Mesenchymal stem cell (in vitro differentiated cells and primary cell): ENCODE measurements at regions not wholly inside any gene's neighbourhood (a gene's known extent, or its start where the extent isn't known, plus 50 kb on each side); places are given as distances from the start of the nearest gene placed in this dataset.
"Not testable (repeated sequence)": the region's sequence is repeated elsewhere in the genome, so short reads cannot be mapped to it uniquely, and the experiment has no call there.

ENCODE experiments used
- DNase-seq: peaks from one replicate; pipeline ENCODE4 v3.0.0-alpha.2; 2013
- H2AFZ ChIP-seq: one replicate; pipeline ENCODE4 v1.6.1; 2013; ENCODE audit warnings: low read depth, mild to moderate bottlenecking, control low read depth, inconsistent platforms, low read length, moderate library complexity
- H2AK5ac ChIP-seq: 2 replicates; pipeline ENCODE4 v1.6.1; 2013; ENCODE audit warnings: low read length, moderate library complexity, mild to moderate bottlenecking, inconsistent platforms; ENCODE audit not compliant: severe bottlenecking
- H2BK120ac ChIP-seq: one replicate; pipeline ENCODE4 v1.6.1; 2013; ENCODE audit warnings: low read depth, mild to moderate bottlenecking, inconsistent platforms, low read length, moderate library complexity
- H2BK12ac ChIP-seq, 2 experiments: one replicate each; pipeline ENCODE4 v1.6.1; 2013; ENCODE audit warnings: inconsistent platforms in 2 of 2, low read length in 2 of 2, mild to moderate bottlenecking in 2 of 2, moderate library complexity in 2 of 2, control low read depth in 1 of 2
- H2BK15ac ChIP-seq: one replicate; pipeline ENCODE4 v1.6.1; 2013; ENCODE audit warnings: mild to moderate bottlenecking, low read depth, inconsistent platforms; ENCODE audit not compliant: poor library complexity, severe bottlenecking
- H2BK5ac ChIP-seq: 2 replicates; pipeline ENCODE4 v1.6.1; 2013; ENCODE audit warnings: low read depth, mild to moderate bottlenecking, low read length, control low read depth, inconsistent platforms; ENCODE audit not compliant: poor library complexity, severe bottlenecking
- H3K14ac ChIP-seq, 2 experiments: one replicate each; pipeline ENCODE4 v1.6.1; 2013; ENCODE audit warnings: inconsistent platforms in 2 of 2, low read length in 2 of 2, control low read depth in 1 of 2, mild to moderate bottlenecking in 1 of 2, moderate library complexity in 1 of 2
- H3K18ac ChIP-seq, 2 experiments: one replicate each; pipeline ENCODE4 v1.6.1; 2013; ENCODE audit warnings: inconsistent platforms in 2 of 2, low read length in 2 of 2, control low read depth in 1 of 2, low read depth in 1 of 2, mild to moderate bottlenecking in 1 of 2
- H3K23ac ChIP-seq, 2 experiments: one replicate each; pipeline ENCODE4 v1.6.1; 2013; ENCODE audit warnings: inconsistent platforms in 2 of 2, low read length in 2 of 2, mild to moderate bottlenecking in 2 of 2, moderate library complexity in 2 of 2, control low read depth in 1 of 2
- H3K27ac ChIP-seq: 2 replicates; pipeline ENCODE4 v1.5.1; 2013; ENCODE audit warnings: mild to moderate bottlenecking, moderate library complexity, low read length, control low read depth, inconsistent platforms; ENCODE audit not compliant: poor library complexity, severe bottlenecking
- H3K27me3 ChIP-seq, 2 experiments: 2 replicates each; pipeline versions ENCODE4 v1.6.1 to v1.7.0; 2013; ENCODE audit warnings: low read length in 2 of 2, mild to moderate bottlenecking in 2 of 2, moderate library complexity in 2 of 2, control low read depth in 1 of 2, inconsistent platforms in 1 of 2; ENCODE audit not compliant: control insufficient read depth in 1 of 2, insufficient read depth in 1 of 2
- H3K36me3 ChIP-seq, 2 experiments: 2 replicates each; pipeline versions ENCODE4 v1.6.1 to v1.7.0; 2013; ENCODE audit warnings: low read length in 2 of 2, control low read depth in 1 of 2, inconsistent platforms in 1 of 2, low read depth in 1 of 2, mild to moderate bottlenecking in 1 of 2; ENCODE audit not compliant: insufficient read depth in 2 of 2, control insufficient read depth in 1 of 2
- H3K4ac ChIP-seq, 2 experiments: one replicate each; pipeline ENCODE4 v1.6.1; 2013; ENCODE audit warnings: inconsistent platforms in 2 of 2, low read length in 2 of 2, mild to moderate bottlenecking in 2 of 2, moderate library complexity in 2 of 2, control low read depth in 1 of 2, low read depth in 1 of 2
- H3K4me1 ChIP-seq: 2 replicates; pipeline ENCODE4 v1.6.1; 2013; ENCODE audit warnings: low read depth, low read length, control low read depth; ENCODE audit not compliant: control insufficient read depth, insufficient read depth
- H3K4me2 ChIP-seq: 2 replicates; pipeline ENCODE4 v1.6.1; 2013; ENCODE audit warnings: low read length, mild to moderate bottlenecking, inconsistent platforms; ENCODE audit not compliant: poor library complexity, severe bottlenecking
- H3K4me3 ChIP-seq, 2 experiments: 2 replicates each; pipeline versions ENCODE4 v1.5.1 to v1.7.0; 2013; ENCODE audit warnings: low read length in 2 of 2, mild to moderate bottlenecking in 2 of 2, control low read depth in 1 of 2, low read depth in 1 of 2; ENCODE audit not compliant: insufficient read depth in 1 of 2
- H3K79me1 ChIP-seq: replicated peaks from 2 replicates; pipeline ENCODE4 v1.6.1; 2013; ENCODE audit warnings: mild to moderate bottlenecking, control low read depth, low read length, inconsistent platforms; ENCODE audit not compliant: poor library complexity, severe bottlenecking
- H3K9ac ChIP-seq: 2 replicates; pipeline ENCODE4 v1.7.0; 2013; ENCODE audit warnings: mild to moderate bottlenecking, low read length, moderate library complexity
- H3K9me3 ChIP-seq: 2 replicates; pipeline ENCODE4 v1.7.0; 2013; ENCODE audit warnings: mild to moderate bottlenecking, low read length; ENCODE audit not compliant: control insufficient read depth
- H4K8ac ChIP-seq: one replicate; pipeline ENCODE4 v1.6.1; 2013; ENCODE audit warnings: inconsistent platforms, mild to moderate bottlenecking, low read length, moderate library complexity
- H4K91ac ChIP-seq: one replicate; pipeline ENCODE4 v1.6.1; 2013; ENCODE audit warnings: mild to moderate bottlenecking, low read length, inconsistent platforms
- WGBS: methylation state at CpG from one replicate; pipeline ENCODE4 v1.1.7; 2013; ENCODE audit warnings: mixed read lengths; 5-methylcytosine and 5-hydroxymethylcytosine counted together

DNA sequence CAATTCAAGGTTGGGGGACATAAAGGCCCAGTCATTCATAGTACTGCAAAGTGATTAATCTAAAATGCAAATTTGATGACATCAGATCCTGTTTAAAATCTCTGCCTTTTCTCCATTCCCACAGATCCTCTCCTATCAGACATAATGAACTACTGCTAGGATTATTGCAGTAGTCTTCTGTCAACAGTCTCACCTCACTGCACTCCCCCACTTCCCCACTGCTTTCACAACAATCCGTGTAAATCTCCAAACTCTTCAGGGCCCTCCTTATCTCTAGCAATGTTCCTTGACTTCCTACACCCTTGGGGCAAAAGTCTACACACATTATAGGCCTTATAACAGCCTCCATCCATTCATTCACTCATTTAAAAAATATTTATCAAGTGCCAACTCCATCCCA is 112.4 kb downstream of the KBTBD2 start:
- H3K79me1 ChIP-seq: peaks cover 4% of the 10 kb centered on the region
- H3K9me3 ChIP-seq: peaks cover 4% of the 10 kb centered on the region
- peaks cover 0 to 41% of the 10 kb centered on the region in 2 experiments for H3K27me3 ChIP-seq
- H2AFZ ChIP-seq: no peak overlapping the region
- no peak overlapping the region for H3K9ac ChIP-seq
- no peak overlapping the region for H2BK15ac ChIP-seq
- no peak overlapping the region for H3K4me2 ChIP-seq
- H3K27ac ChIP-seq: no peak overlapping the region
- H3K14ac ChIP-seq: no peak overlapping the region
- H2BK12ac ChIP-seq: no peak overlapping the region
- peak overlapping the region in 1 of 2 experiments; percentile 41 for H3K4ac ChIP-seq
- no peaks in the 10 kb centered on the region for H3K36me3 ChIP-seq
- no peak overlapping the region for H4K91ac ChIP-seq
- no peak overlapping the region for H3K18ac ChIP-seq
- no peak overlapping the region for H2BK120ac ChIP-seq
- no peak overlapping the region for H2AK5ac ChIP-seq
- H3K23ac ChIP-seq: no peak overlapping the region
- 35% methylated on average over 1 of the region's 1 CpG for WGBS
- no peak overlapping the region for H2BK5ac ChIP-seq
- no peak for DNase-seq
- H4K8ac ChIP-seq: no peak overlapping the region
- H3K4me1 ChIP-seq: no peaks in the 10 kb centered on the region
- H3K4me3 ChIP-seq: no peak overlapping the region

DNA sequence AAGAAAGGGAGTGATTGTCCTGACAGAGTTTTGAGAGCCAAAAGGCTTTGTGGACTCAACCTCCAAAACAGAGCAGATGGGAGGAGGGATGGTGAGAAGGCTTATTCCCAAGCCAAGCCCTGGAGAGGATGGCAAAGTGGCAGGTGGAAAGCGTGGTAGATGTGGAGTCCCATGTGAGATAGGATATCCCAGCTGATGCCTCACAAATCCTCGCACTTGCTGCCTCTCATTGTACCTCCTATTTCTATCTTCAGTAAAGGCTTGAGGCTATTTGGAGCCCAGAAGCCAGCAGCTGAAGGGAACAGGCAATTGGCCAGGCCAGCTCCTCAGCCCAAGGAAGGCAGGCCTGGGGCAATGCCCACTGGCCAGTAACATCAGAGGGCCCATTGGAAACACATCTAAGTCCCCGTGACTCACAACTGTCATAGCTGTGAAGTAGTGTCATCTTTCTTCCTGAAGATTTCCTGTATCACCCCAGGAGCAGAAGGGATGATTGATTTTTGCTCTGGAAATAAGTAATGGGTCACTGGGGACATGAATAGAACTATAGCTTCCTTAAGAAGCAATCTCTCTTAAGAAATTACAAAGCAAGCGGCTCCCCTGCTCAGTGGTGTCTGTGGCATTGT is 114.4 kb downstream of the KBTBD2 start:
- H3K79me1 ChIP-seq, H3K14ac ChIP-seq, H3K23ac ChIP-seq, H2BK120ac ChIP-seq, H3K4me3 ChIP-seq, H2BK5ac ChIP-seq, H2BK15ac ChIP-seq, H3K4me2 ChIP-seq, H3K27ac ChIP-seq, H2BK12ac ChIP-seq, H3K9ac ChIP-seq, H3K36me3 ChIP-seq, H4K8ac ChIP-seq, H2AK5ac ChIP-seq, H3K4me1 ChIP-seq, H3K9me3 ChIP-seq, H3K18ac ChIP-seq, H4K91ac ChIP-seq, H3K4ac ChIP-seq, H2AFZ ChIP-seq: not testable (repeated sequence)
- DNase-seq: peak; percentile 35
- 100% methylated on average over 2 of the region's 4 CpGs for WGBS
- peaks cover 0 to 29% of the 10 kb centered on the region in 2 experiments for H3K27me3 ChIP-seq

DNA sequence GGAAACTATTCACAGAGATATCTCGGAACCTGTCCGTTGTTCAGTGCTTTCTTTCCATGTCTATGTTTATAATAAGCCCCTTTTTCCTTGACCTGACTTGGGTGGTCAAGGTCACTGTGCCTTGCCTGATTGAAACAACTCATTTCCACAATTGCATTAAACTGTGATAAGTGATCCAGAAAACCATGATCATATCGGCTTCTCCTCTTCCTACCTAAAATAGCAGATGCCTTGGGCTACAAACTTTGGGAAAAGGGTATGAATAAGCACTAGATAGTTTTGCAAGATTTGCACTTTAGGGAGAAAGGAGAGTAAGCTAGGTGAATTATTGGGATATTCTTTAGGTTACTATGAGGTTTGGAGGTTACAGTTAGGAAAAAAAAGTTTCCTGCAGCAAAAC is 115.2 kb downstream of the KBTBD2 start:
- not testable (repeated sequence) for H3K79me1 ChIP-seq, H2BK15ac ChIP-seq, H3K27ac ChIP-seq, H4K8ac ChIP-seq, H2AK5ac ChIP-seq, H2BK12ac ChIP-seq, H3K4me1 ChIP-seq, H3K4me3 ChIP-seq, DNase-seq, H3K36me3 ChIP-seq, H2BK120ac ChIP-seq, H2AFZ ChIP-seq, H4K91ac ChIP-seq, H3K14ac ChIP-seq, H3K4me2 ChIP-seq, H3K4ac ChIP-seq, H3K9ac ChIP-seq, H3K23ac ChIP-seq, H3K18ac ChIP-seq, H3K9me3 ChIP-seq, H2BK5ac ChIP-seq
- H3K27me3 ChIP-seq: peaks cover 0 to 31% of the 10 kb centered on the region in 2 experiments
- WGBS: no CpG with 5 or more reads among the region's 3 CpGs

DNA sequence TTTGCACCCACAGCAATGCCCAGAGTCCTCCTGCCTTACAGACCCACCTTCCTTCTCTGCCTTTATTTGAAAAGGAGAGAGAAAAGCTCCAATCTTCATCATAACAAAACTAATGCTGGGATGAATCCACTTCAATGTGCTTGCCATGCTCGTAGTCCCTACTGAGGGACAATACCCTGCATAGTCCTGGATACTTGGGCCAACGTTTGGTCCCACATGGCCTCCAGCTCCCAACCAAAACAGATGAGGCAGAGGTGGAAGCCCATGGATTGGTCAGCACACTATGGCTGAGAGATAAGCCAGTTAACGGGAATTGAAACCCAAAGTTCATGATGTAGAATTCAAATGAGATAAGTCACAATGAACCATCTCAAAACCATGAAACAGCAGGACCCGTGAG is 115.8 kb downstream of the KBTBD2 start:
- not testable (repeated sequence) for DNase-seq, H3K18ac ChIP-seq, H3K36me3 ChIP-seq, H3K9me3 ChIP-seq, H3K9ac ChIP-seq, H3K23ac ChIP-seq, H3K4me2 ChIP-seq, H2AK5ac ChIP-seq, H2BK15ac ChIP-seq, H2BK120ac ChIP-seq, H3K4ac ChIP-seq, H3K27ac ChIP-seq, H3K4me3 ChIP-seq, H3K4me1 ChIP-seq, H3K79me1 ChIP-seq, H2BK5ac ChIP-seq, H2BK12ac ChIP-seq, H4K91ac ChIP-seq, H4K8ac ChIP-seq, H2AFZ ChIP-seq, H3K14ac ChIP-seq
- 95% methylated on average over 2 of the region's 4 CpGs for WGBS
- peaks cover 0 to 29% of the 10 kb centered on the region in 2 experiments for H3K27me3 ChIP-seq
